Stimulated activated naive CD8-positive, alpha-beta T cell treated with anti-CD3 and anti-CD28 coated beads, Interleukin-15, Interleukin-2, amounts not matched to agents 100 U/mL and 50 U/mL, for 24 hours (primary cell): ENCODE measurements at regions not wholly inside any gene's neighbourhood (a gene's known extent, or its start where the extent isn't known, plus 50 kb on each side); places are given as distances from the start of the nearest gene placed in this dataset.
"Not testable (repeated sequence)": the region's sequence is repeated elsewhere in the genome, so short reads cannot be mapped to it uniquely, and the experiment has no call there.

Source experiments
- ATAC-seq: fragments of 150-1000 bp; cut with Tn5 transposase; one replicate; pipeline ENCODE4 v1.10.0; 2021
- DNase-seq: peaks from one replicate; pipeline ENCODE4 v3.0.0; 2021

DNA sequence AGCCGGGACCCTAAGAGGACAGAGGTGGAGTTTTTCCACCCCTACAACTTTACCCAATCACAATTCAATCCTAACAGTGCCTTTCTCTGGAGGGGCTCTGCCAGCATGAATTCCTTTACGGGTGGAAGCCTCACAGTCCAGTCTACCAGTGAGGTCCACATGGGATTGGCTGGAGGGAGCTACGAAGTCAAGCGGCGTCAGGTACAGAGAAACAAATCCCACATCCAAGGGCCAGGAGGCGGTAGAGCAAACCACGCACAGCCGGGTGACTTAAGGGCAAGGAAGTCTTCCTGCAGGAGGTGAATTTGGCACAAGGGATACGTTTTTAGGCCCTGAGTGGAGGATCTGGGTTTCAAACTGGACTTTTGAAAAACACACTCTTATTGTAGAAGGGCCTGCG, 199.6 kb downstream of the UQCRFS1 start:
- no peak for ATAC-seq
- no peak for DNase-seq

GRCh38 chr19:29012457-29012856, 200.5 kb downstream of the UQCRFS1 start:
- ATAC-seq (no peak), DNase-seq (no peak)

DNA sequence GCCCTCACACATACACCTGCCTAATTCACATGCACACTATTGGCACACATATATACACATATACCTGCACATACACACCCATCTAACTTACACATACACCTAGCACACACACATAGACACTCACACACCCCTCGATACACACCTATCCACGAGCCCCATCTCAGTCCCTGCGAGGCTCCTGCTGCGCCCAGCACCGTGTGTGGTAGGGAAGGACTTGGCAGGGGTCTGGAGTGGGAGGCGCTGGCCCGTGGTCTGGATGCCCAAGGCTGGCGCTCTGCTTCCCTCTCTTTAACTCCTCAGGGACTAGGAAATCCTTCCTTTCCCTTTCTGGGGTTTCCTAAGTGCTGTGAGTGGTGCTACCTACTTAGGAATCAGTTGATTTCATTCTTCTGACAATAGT, 202.7 kb downstream of the UQCRFS1 start:
- no peak for ATAC-seq
- DNase-seq = no peak

- DNase-seq (no peak), ATAC-seq (no peak)
Measured at GRCh38 chr19:29006057-29006735, 206.8 kb downstream of the UQCRFS1 start.

- ATAC-seq = no peak
- DNase-seq = no peak
Measured at GRCh38 chr19:29004796-29005195, 208.2 kb downstream of the UQCRFS1 start.

- DNase-seq (no peak), ATAC-seq (no peak)
Measured at GRCh38 chr19:29003641-29004409, 209.1 kb downstream of the UQCRFS1 start.

DNA sequence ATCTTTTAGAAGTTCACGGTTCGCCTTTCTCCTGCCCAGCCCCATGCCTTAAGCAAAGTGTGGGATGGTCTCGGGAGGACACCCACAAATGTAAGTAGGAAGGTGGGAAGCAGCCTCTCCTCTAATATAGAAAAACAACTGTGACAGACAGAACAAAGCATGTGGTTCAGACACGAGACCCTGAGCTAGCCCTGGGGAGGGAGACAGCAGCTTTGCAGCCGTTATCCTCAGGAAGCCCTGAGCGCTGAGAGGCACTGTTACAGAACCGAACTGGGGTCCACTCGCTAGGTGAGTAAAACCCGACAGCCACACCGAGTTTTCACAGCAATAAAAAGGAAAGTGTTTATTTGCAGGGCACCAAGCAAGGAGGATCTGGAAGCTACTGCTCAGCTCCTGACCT, 210.6 kb downstream of the UQCRFS1 start:
- ATAC-seq (no peak), DNase-seq (no peak)

- DNase-seq = no peak
- no peak for ATAC-seq
Measured at GRCh38 chr19:29001597-29002245, 211.2 kb downstream of the UQCRFS1 start.

DNA sequence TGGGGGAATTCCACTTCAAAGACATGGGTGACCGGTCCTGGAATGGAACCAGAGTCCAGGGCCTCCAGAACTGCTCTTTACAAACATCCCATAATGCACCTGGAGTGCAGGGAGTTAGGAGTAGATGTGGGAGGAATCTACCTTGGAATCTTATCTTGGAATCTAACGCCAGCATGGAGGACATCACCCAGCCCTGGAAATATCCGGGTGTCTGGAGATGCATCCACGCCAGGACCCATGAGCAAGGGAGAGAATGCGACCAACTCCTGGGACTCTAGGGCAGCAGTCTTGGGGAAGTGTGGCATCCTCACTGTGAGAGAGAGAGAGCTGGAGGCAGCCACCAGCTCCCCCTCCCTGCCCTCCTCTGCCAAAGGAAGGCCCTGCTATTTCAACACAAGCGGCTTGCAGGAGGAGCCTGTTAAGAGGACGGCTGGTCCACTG, 211.8 kb downstream of the UQCRFS1 start:
- ATAC-seq = no peak
- no peak for DNase-seq

DNA sequence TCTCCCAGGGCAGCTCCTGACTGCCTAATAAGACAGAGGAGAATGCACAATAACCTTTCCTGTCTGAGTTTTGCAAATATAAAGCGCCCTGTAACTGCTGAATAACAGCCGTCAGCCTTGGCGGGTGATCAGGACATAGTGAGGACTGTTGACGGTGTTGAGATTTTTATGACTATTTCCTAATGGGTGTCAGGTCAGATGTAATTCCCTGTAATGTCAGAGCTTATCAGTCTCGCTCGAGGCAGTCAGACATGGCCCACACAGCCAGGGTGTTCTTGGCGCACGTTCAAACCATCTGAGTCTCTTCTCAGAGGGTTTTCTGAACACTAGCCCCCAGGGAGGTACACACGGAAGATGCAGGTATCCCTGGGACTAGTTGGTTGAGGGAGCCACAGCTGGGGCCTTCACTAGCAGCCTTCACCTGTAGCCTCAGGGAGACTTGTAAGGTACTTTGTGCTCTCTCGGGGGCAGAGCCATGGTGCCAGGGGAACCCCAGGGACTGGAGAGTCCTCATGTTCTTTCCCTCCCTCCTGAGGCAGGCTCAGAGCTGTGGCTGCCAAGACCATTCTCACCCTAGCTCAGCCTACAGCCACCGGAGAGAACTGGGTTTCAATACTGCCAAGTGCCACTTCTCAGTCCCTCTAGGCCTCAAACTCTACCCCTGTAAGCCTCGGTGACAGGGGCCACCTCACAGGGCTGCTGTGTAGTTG, 213.1 kb downstream of the UQCRFS1 start:
- DNase-seq = no peak
- no peak for ATAC-seq

- DNase-seq (no peak), ATAC-seq (no peak)
Measured at GRCh38 chr19:28998974-28999373, 214.0 kb downstream of the UQCRFS1 start.

- not testable (repeated sequence) for DNase-seq, ATAC-seq
Measured at GRCh38 chr19:28997866-28998265, 215.1 kb downstream of the UQCRFS1 start.

DNA sequence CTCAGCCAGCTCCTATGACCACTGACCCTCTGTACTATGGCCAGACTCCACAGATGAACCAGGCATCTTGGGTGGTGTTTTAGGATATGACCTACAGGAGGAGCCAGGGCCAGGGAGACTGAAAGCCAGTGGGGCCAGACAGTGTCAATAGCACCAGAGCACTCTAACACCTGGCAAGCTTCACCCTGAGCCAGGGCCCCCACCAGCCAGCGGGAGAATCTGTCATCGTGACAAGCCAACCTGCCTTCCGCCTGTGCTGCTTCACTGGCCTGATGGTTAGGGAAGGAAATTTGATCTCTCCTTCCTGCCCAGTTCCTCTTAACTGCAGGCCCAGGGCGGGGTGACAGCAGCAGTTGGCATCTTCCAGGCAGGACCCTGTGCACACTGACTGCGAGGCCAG, 222.4 kb downstream of the UQCRFS1 start:
- DNase-seq (no peak), ATAC-seq (no peak)

- DNase-seq (no peak), ATAC-seq (no peak)
Measured at GRCh38 chr19:28989739-28990138, 223.2 kb downstream of the UQCRFS1 start.

- ATAC-seq (no peak), DNase-seq (no peak)
Measured at GRCh38 chr19:28988066-28988465, 224.9 kb downstream of the UQCRFS1 start.

DNA sequence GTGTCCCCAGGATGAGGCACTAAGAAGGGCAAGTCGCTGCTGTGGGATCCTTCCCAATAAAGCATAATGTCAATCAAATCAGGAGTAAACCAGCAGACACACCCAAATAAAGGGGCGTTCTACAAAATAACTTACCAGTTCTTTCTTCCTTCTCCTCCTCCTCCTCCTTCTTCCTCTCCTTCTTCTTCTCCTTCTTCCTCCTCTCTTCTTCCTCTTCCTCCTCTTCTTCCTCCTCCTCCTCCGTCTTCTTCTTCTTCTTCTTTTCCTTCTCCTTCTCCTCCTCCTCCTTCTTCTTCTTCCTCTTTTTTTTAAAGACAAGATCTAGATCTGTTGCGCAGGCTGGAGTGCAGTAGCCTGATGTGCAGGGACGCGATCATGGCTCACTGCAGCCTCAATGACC, 225.8 kb downstream of the UQCRFS1 start:
- no peak for ATAC-seq
- DNase-seq = no peak

DNA sequence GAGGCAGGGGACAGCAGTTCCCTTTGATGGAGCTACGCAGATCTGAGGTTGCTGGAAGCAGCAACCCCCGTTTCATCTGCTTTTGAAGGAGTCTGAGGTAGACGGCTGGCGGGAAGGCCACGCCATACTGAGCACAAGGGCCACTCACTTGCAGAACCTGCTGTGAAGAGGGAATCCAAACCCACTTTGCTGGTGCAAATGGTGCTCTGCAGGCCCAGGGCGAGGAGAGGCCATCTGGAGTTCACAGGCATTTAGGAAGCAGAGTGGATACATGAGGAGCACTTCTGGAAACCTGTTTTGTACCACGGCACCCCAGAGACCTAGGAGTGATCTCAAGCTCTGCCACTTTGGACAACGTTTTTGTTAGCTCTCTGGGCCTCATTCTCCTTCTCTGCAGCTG, 227.8 kb downstream of the UQCRFS1 start:
- ATAC-seq (no peak), DNase-seq (no peak)

DNA sequence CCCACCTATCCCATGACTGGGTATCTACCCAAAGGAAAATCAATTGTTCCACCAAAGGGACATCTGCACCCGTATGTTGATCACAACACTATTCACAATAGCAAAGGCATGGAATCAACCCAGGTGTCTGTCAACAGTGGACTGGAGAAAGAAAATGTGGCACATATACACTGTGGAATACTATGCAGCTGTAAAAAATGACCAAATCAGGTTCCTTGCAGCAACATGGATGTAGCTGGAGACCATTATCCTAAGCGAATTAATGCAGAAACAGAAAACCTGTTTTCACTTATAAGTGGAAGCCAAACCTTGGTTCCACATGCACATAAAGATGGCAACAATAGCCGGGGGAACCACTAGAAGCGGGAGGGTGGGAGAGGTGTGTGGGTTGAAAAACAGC, 228.6 kb downstream of the UQCRFS1 start:
- DNase-seq (no peak), ATAC-seq (no peak)

GRCh38 chr19:28983430-28983829, 229.5 kb downstream of the UQCRFS1 start:
- ATAC-seq (no peak), DNase-seq (no peak)

- no peak for DNase-seq
- no peak for ATAC-seq
Measured at GRCh38 chr19:28981994-28982393, 231.0 kb downstream of the UQCRFS1 start.

- DNase-seq (no peak), ATAC-seq (no peak)
Measured at GRCh38 chr19:28981518-28981917, 231.4 kb downstream of the UQCRFS1 start.

GRCh38 chr19:28980236-28980868, 232.6 kb downstream of the UQCRFS1 start:
- ATAC-seq = no peak
- DNase-seq = no peak
